GM23338 (cell line): ENCODE measurements at regions not wholly inside any gene's neighbourhood (a gene's known extent, or its start where the extent isn't known, plus 50 kb on each side); places are given as distances from the start of the nearest gene placed in this dataset.

Source experiments
- ATAC-seq: fragments of 200-7000 bp; cut with Tn5 transposase; 3 replicates; pipeline ENCODE4 v1.9.1; 2020
- DNase-seq: peaks from one replicate; pipeline ENCODE4 v3.0.0-alpha.2; 2015; ENCODE audit warnings: low spot score
- H2AFZ ChIP-seq: fragments of 200-600 bp; sonication (generic); 2 replicates; pipeline ENCODE4 v1.8.0; 2016; ENCODE audit warnings: antibody characterized with exemption, mild to moderate bottlenecking, moderate library complexity
- H3F3A ChIP-seq: fragments of 200-600 bp; sonication (generic); replicated peaks from 2 replicates; pipeline ENCODE4 v1.8.0; 2017; ENCODE audit warnings: antibody characterized with exemption, mixed run types, low read depth
- H3K27ac ChIP-seq: fragments of 200-600 bp; sonication (generic); 2 replicates; pipeline ENCODE4 v1.6.1; 2016; ENCODE audit warnings: low read depth
- H3K27me3 ChIP-seq: fragments of 200-600 bp; sonication (generic); 2 replicates; pipeline ENCODE4 v1.8.0; 2016; ENCODE audit warnings: mild to moderate bottlenecking, mixed run types, moderate library complexity; ENCODE audit not compliant: insufficient read depth
- H3K36me3 ChIP-seq: fragments of 200-600 bp; sonication (generic); 2 replicates; pipeline ENCODE4 v1.8.0; 2016; ENCODE audit warnings: mild to moderate bottlenecking; ENCODE audit not compliant: insufficient read depth
- H3K4me1 ChIP-seq: fragments of 200-600 bp; sonication (generic); 2 replicates; pipeline ENCODE4 v1.8.0; 2016; ENCODE audit warnings: mild to moderate bottlenecking, moderate library complexity; ENCODE audit not compliant: insufficient read depth
- H3K4me2 ChIP-seq: fragments of 200-600 bp; sonication (generic); 2 replicates; pipeline ENCODE4 v1.7.1; 2017; ENCODE audit warnings: mixed run types
- H3K4me3 ChIP-seq: fragments of 200-600 bp; sonication (generic); 2 replicates; pipeline ENCODE4 v1.6.1; 2016; ENCODE audit warnings: mixed run types
- H3K79me2 ChIP-seq: fragments of 200-600 bp; sonication (generic); replicated peaks from 2 replicates; pipeline ENCODE4 v1.8.0; 2017; ENCODE audit warnings: mild to moderate bottlenecking; ENCODE audit not compliant: insufficient read depth
- H3K9me2 ChIP-seq: fragments of 200-600 bp; sonication (generic); 2 replicates; pipeline ENCODE4 v1.8.0; 2017; ENCODE audit not compliant: insufficient read depth
- H4K20me1 ChIP-seq: fragments of 200-600 bp; sonication (generic); replicated peaks from 2 replicates; pipeline ENCODE4 v1.8.0; 2017; ENCODE audit warnings: mild to moderate bottlenecking; ENCODE audit not compliant: insufficient read depth
- H3K27ac Mint-ChIP-seq: 2 replicates; pipeline ENCODE4 v1.8.0; 2020; ENCODE audit warnings: inconsistent platforms, mild to moderate bottlenecking, moderate library complexity, mixed read lengths
- H3K27me3 Mint-ChIP-seq: 3 replicates; pipeline ENCODE4 v1.8.0; 2022; ENCODE audit warnings: low read depth, mild to moderate bottlenecking, moderate library complexity, mixed read lengths, inconsistent platforms; ENCODE audit not compliant: insufficient read depth, poor library complexity
- H3K36me3 Mint-ChIP-seq: 3 replicates; pipeline ENCODE4 v1.8.0; 2021; ENCODE audit warnings: low read depth, mild to moderate bottlenecking, inconsistent platforms, moderate library complexity, mixed read lengths
- H3K4me1 Mint-ChIP-seq: 3 replicates; pipeline ENCODE4 v1.8.0; 2020; ENCODE audit warnings: mild to moderate bottlenecking, inconsistent platforms, mixed read lengths
- H3K4me3 Mint-ChIP-seq: 3 replicates; pipeline ENCODE4 v1.8.0; 2021; ENCODE audit warnings: moderate library complexity, mild to moderate bottlenecking, inconsistent platforms, mixed read lengths
- H3K9me3 Mint-ChIP-seq: 3 replicates; pipeline ENCODE4 v1.8.0; 2020; ENCODE audit warnings: moderate library complexity, mild to moderate bottlenecking, inconsistent platforms, mixed read lengths
- CREB1 ChIP-seq: fragments of 250-450 bp; sonication (Bioruptor Pico); IDR thresholded peaks from 2 replicates; pipeline ENCODE4 v1.5.0; 2020; ENCODE audit warnings: low read depth, mild to moderate bottlenecking, moderate library complexity
- EZH2 ChIP-seq: fragments of 200-600 bp; sonication (generic); IDR thresholded peaks from one replicate; pipeline ENCODE4 v1.8.0; 2017; ENCODE audit warnings: antibody characterized with exemption, mild to moderate bottlenecking, low read depth; ENCODE audit not compliant: unreplicated experiment
- NANOG ChIP-seq: IDR thresholded peaks from 2 replicates; pipeline ENCODE4 v1.6.1; 2016; ENCODE audit warnings: antibody characterized with exemption, borderline replicate concordance
- POLR2AphosphoS5 ChIP-seq: IDR thresholded peaks from 2 replicates; pipeline ENCODE4 v1.6.1; 2016; ENCODE audit warnings: antibody characterized with exemption, low read depth
- ZNF114 ChIP-seq: fragments of 250-450 bp; sonication (Bioruptor Pico); IDR thresholded peaks from 2 replicates; pipeline ENCODE4 v1.5.0; 2020; ENCODE audit warnings: mild to moderate bottlenecking, moderate library complexity
- TF ChIP-seq, protein P1 (sequence below), 2 experiments: fragments of 200-600 bp in 1 of 2; sonication (generic) in 1 of 2; conservative IDR thresholded peaks; 2 replicates each; pipeline versions ENCODE4 v1.5.1 to v1.6.1; 2016 to 2017; ENCODE audit warnings: antibody characterized with exemption in 2 of 2, low read depth in 2 of 2, mild to moderate bottlenecking in 2 of 2, moderate library complexity in 1 of 2
- TF ChIP-seq, protein P2 (sequence below): IDR thresholded peaks from 2 replicates; pipeline ENCODE4 v1.6.1; 2016; ENCODE audit warnings: antibody characterized with exemption
- TF ChIP-seq, protein P3 (sequence below): IDR thresholded peaks from one replicate; pipeline ENCODE4 v1.6.1; 2018; ENCODE audit warnings: antibody characterized with exemption; ENCODE audit not compliant: unreplicated experiment

DNA sequence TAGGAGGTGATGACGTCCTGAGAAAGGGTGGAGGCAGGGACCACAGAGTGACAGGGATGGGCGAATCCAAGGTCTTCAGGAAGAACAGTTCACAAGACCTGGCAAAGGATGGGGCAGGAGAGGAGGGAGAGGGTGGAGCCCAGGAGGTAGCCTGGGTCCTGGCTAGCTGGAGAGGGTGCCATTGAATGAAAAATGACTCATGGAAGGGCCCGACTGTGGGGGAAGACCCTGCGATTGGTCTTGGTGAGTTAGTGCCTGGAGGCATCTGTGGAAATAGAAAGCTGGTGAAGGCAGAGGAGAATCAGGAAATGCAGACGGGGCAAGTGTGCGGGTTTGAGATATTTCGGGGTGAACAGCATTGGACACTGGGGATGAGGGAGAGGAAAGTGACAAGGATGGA is 60.3 kb upstream of the SLC45A1 start (continued):
- TF ChIP-seq, protein P1, sequence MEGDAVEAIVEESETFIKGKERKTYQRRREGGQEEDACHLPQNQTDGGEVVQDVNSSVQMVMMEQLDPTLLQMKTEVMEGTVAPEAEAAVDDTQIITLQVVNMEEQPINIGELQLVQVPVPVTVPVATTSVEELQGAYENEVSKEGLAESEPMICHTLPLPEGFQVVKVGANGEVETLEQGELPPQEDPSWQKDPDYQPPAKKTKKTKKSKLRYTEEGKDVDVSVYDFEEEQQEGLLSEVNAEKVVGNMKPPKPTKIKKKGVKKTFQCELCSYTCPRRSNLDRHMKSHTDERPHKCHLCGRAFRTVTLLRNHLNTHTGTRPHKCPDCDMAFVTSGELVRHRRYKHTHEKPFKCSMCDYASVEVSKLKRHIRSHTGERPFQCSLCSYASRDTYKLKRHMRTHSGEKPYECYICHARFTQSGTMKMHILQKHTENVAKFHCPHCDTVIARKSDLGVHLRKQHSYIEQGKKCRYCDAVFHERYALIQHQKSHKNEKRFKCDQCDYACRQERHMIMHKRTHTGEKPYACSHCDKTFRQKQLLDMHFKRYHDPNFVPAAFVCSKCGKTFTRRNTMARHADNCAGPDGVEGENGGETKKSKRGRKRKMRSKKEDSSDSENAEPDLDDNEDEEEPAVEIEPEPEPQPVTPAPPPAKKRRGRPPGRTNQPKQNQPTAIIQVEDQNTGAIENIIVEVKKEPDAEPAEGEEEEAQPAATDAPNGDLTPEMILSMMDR (conservative IDR thresholded peaks at IDR 0.05; ENCODE audit: low read depth in 2 of 2), result no peak
- TF ChIP-seq, protein P2, sequence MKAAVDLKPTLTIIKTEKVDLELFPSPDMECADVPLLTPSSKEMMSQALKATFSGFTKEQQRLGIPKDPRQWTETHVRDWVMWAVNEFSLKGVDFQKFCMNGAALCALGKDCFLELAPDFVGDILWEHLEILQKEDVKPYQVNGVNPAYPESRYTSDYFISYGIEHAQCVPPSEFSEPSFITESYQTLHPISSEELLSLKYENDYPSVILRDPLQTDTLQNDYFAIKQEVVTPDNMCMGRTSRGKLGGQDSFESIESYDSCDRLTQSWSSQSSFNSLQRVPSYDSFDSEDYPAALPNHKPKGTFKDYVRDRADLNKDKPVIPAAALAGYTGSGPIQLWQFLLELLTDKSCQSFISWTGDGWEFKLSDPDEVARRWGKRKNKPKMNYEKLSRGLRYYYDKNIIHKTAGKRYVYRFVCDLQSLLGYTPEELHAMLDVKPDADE, result no peak
- TF ChIP-seq CREB1 (CRISPR knock-in tag) (no peak), EZH2 (no peak), NANOG (no peak)

DNA sequence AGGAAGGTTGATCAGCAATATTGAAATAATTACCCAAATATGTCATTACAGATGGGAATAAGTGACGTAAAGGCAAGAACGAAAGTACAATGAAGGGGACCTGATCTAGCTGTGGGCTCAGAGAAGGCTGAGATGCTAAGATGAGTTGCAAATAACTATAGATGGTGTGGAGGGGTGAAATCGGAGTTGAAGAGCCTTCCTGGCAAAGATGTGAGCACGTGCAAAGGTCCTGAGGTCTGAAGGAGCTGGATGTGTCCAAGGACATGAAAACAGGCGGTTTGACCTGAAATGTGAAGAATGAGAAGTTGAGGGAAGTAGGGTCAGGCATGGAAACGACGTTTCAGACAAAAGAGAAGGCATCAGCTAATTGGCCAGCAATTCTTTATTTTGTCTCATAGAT is 61.6 kb upstream of the SLC45A1 start:
- Mint-ChIP-seq H3K4me3 (no peak overlapping the region; the same call in 2 of the 3 replicates), H3K4me1 (peaks cover 27% of the 10 kb centered on the region), H3K27me3 (peaks cover 15% of the 10 kb centered on the region), H3K27ac (no peak overlapping the region), H3K9me3 (peaks cover 5% of the 10 kb centered on the region; the same call in 2 of the 3 replicates), H3K36me3 (peaks cover 2% of the 10 kb centered on the region; the same call in 1 of the 3 replicates)
- DNase-seq (no peak), ATAC-seq (no peak)
- no peak overlapping the region for H3K27ac ChIP-seq
- no peaks in the 10 kb centered on the region for H3K9me2 ChIP-seq
- no peaks in the 10 kb centered on the region for H4K20me1 ChIP-seq
- no peak overlapping the region for H2AFZ ChIP-seq
- no peak overlapping the region for H3K4me3 ChIP-seq
- no peaks in the 10 kb centered on the region for H3K79me2 ChIP-seq
- H3K4me2 ChIP-seq, result no peak overlapping the region
- peaks cover 13% of the 10 kb centered on the region for H3K4me1 ChIP-seq
- no peaks in the 10 kb centered on the region for H3K36me3 ChIP-seq
- H3F3A ChIP-seq, result no peaks in the 10 kb centered on the region
- H3K27me3 ChIP-seq, result no peaks in the 10 kb centered on the region
- TF ChIP-seq, protein P1 (conservative IDR thresholded peaks at IDR 0.05; ENCODE audit: low read depth in 2 of 2), result no peak
- TF ChIP-seq, protein P2, result no peak
- TF ChIP-seq, protein P3, sequence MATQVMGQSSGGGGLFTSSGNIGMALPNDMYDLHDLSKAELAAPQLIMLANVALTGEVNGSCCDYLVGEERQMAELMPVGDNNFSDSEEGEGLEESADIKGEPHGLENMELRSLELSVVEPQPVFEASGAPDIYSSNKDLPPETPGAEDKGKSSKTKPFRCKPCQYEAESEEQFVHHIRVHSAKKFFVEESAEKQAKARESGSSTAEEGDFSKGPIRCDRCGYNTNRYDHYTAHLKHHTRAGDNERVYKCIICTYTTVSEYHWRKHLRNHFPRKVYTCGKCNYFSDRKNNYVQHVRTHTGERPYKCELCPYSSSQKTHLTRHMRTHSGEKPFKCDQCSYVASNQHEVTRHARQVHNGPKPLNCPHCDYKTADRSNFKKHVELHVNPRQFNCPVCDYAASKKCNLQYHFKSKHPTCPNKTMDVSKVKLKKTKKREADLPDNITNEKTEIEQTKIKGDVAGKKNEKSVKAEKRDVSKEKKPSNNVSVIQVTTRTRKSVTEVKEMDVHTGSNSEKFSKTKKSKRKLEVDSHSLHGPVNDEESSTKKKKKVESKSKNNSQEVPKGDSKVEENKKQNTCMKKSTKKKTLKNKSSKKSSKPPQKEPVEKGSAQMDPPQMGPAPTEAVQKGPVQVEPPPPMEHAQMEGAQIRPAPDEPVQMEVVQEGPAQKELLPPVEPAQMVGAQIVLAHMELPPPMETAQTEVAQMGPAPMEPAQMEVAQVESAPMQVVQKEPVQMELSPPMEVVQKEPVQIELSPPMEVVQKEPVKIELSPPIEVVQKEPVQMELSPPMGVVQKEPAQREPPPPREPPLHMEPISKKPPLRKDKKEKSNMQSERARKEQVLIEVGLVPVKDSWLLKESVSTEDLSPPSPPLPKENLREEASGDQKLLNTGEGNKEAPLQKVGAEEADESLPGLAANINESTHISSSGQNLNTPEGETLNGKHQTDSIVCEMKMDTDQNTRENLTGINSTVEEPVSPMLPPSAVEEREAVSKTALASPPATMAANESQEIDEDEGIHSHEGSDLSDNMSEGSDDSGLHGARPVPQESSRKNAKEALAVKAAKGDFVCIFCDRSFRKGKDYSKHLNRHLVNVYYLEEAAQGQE, result no peak
- TF ChIP-seq POLR2AphosphoS5 (no peak), ZNF114 (no peak)
